Endothelial cell (in vitro differentiated cells): ENCODE measurements at regions not wholly inside any gene's neighbourhood (a gene's known extent, or its start where the extent isn't known, plus 50 kb on each side); places are given as distances from the start of the nearest gene placed in this dataset.
"Not testable (repeated sequence)": the region's sequence is repeated elsewhere in the genome, so short reads cannot be mapped to it uniquely, and the experiment has no call there.

ENCODE experiments used
- DNase-seq: peaks from one replicate; pipeline ENCODE4 v3.0.0; 2021; ENCODE audit warnings: low spot score
- H3K27ac Mint-ChIP-seq: one replicate; pipeline ENCODE4 v1.8.0; 2021; ENCODE audit warnings: mixed read lengths, inconsistent platforms; ENCODE audit not compliant: unreplicated experiment
- H3K27me3 Mint-ChIP-seq: one replicate; pipeline ENCODE4 v1.8.0; 2021; ENCODE audit warnings: mild to moderate bottlenecking, moderate library complexity, mixed read lengths, inconsistent platforms; ENCODE audit not compliant: unreplicated experiment
- H3K36me3 Mint-ChIP-seq: one replicate; pipeline ENCODE4 v1.8.0; 2021; ENCODE audit warnings: mild to moderate bottlenecking, low read depth, mixed read lengths, inconsistent platforms; ENCODE audit not compliant: unreplicated experiment
- H3K4me1 Mint-ChIP-seq: one replicate; pipeline ENCODE4 v1.8.0; 2021; ENCODE audit warnings: mild to moderate bottlenecking, mixed read lengths, inconsistent platforms; ENCODE audit not compliant: unreplicated experiment
- H3K4me3 Mint-ChIP-seq: one replicate; pipeline ENCODE4 v1.8.0; 2021; ENCODE audit warnings: mild to moderate bottlenecking, mixed read lengths, inconsistent platforms; ENCODE audit not compliant: unreplicated experiment
- H3K9me3 Mint-ChIP-seq: one replicate; pipeline ENCODE4 v1.8.0; 2021; ENCODE audit warnings: mixed read lengths, inconsistent platforms; ENCODE audit not compliant: unreplicated experiment
- TF ChIP-seq, protein P1 (sequence below): fragments of 200-600 bp; sonication (generic); IDR thresholded peaks from one replicate; pipeline ENCODE4 v1.5.0; 2021; ENCODE audit warnings: antibody characterized with exemption; ENCODE audit not compliant: unreplicated experiment

DNA sequence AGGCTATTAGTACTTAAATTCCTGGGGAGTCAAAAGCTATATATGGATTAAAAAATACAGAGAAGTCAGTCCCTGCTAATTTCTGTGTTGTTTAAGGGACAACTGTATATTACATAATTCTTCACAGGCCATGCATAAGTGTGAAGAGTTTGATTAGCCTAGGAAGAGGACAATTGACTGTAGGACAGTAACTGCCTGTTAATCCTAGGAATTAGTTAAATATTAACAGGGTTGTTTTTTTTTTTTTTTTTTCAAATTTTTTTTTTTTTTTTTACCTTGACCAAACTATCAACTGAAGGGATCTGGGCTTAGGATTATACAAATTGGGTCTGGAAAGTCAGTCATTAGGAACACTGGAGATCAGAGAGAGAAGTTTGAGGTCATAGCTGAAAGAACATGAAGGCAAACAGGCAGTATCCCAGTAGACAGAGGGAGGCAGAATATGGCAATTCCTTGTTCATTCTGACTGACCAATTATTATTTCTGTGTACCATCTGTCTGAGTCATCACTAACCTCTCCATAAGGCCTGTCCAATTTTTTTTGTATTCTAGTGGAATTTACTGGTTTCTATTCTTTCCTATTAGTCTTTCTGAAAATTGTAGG is 1139.2 kb downstream of the SORCS1 start:
- TF ChIP-seq, protein P1, sequence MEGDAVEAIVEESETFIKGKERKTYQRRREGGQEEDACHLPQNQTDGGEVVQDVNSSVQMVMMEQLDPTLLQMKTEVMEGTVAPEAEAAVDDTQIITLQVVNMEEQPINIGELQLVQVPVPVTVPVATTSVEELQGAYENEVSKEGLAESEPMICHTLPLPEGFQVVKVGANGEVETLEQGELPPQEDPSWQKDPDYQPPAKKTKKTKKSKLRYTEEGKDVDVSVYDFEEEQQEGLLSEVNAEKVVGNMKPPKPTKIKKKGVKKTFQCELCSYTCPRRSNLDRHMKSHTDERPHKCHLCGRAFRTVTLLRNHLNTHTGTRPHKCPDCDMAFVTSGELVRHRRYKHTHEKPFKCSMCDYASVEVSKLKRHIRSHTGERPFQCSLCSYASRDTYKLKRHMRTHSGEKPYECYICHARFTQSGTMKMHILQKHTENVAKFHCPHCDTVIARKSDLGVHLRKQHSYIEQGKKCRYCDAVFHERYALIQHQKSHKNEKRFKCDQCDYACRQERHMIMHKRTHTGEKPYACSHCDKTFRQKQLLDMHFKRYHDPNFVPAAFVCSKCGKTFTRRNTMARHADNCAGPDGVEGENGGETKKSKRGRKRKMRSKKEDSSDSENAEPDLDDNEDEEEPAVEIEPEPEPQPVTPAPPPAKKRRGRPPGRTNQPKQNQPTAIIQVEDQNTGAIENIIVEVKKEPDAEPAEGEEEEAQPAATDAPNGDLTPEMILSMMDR = no peak
- H3K27me3 Mint-ChIP-seq = no peaks in the 10 kb centered on the region
- H3K4me1 Mint-ChIP-seq = no peaks in the 10 kb centered on the region
- H3K9me3 Mint-ChIP-seq = no peaks in the 10 kb centered on the region
- no peak overlapping the region for H3K4me3 Mint-ChIP-seq
- H3K36me3 Mint-ChIP-seq = no peaks in the 10 kb centered on the region
- H3K27ac Mint-ChIP-seq = no peak overlapping the region
- DNase-seq = no peak

DNA sequence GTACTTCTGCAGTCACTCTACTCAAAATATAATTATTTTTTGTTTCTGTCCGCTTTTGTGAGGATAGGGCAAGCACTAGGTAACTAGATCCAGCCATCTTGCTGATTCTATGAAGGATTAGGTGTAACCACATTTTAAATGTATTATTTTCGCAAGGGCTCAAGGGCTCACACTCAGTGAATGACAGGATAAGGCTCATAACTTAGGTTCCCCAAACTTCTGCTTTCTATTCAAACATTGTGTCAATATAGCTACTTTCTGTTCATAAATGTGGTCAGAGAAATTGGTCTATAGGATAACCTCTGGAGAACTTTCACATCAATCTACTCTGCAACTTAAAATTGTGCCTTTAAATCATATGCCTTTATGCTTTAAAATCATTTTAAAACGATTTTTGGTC is 1141.2 kb downstream of the SORCS1 start:
- TF ChIP-seq, protein P1 = no peak
- H3K4me3 Mint-ChIP-seq = no peak overlapping the region
- no peaks in the 10 kb centered on the region for H3K27me3 Mint-ChIP-seq
- no peaks in the 10 kb centered on the region for H3K4me1 Mint-ChIP-seq
- no peaks in the 10 kb centered on the region for H3K36me3 Mint-ChIP-seq
- no peak overlapping the region for H3K27ac Mint-ChIP-seq
- DNase-seq = no peak
- H3K9me3 Mint-ChIP-seq = no peaks in the 10 kb centered on the region

DNA sequence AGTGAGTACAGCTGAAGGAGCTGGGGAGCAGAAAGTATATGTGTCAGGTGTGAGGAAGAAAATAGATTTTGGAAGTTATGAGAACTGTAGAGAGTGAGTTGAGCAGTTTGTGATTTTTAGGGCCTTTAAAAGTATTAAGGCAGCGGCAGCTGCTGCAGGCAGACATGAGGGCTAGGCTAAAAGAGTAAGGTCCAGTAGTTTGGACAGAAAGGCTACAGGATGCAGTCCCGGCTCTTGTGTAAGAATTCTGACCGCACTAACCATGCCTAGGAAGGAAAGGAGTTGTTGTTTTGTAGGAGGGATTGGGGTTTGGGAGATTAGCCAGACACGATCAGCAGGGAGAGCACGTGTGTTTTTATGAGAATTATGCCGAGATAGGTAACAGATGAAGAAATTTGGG is 1144.9 kb downstream of the SORCS1 start:
- not testable (repeated sequence) for H3K4me1 Mint-ChIP-seq, H3K36me3 Mint-ChIP-seq, H3K9me3 Mint-ChIP-seq

DNA sequence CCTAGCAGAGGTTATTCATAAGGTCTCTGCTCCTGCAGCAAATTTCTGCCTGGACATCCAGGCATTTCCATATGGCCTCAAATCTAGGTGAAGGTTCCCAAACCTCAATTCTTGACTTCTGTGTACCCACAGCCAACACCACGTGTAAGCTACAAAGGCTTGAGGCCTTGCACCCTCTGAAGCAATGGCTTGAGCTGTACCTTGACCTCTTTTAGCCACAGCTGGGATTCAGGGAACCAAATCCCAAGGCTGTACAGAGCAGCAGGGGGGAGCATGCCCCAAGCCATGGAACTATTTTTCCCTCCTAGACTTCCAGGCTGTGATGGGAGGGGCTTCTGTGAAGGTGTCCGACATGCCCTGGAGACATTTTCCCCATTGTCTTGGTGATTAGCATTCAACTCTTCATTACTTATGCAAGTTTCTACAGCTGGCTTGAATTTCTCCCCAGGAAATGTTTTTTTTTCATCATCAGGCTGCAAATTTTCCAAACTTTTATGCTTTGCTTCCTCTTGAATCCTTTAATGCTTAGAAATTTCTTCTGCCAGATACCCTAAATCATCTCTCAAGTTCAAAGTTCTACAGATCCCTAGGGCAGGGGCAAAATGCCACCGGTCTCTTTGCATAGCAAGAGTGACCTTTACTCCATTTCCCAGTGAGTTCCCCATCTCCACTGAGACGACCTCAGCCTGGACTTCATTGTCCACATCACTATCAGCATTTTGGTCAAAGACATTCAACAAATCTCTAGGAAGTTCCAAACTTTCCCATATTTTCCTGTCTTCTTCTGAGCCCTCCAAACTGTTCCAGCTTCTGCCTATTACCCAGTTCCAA is 1148.9 kb downstream of the SORCS1 start:
- not testable (repeated sequence) for DNase-seq, H3K36me3 Mint-ChIP-seq, H3K27ac Mint-ChIP-seq, H3K27me3 Mint-ChIP-seq, H3K9me3 Mint-ChIP-seq, H3K4me3 Mint-ChIP-seq, H3K4me1 Mint-ChIP-seq

More for the DNA sequence above, 1144.9 kb downstream of the SORCS1 start:
- not testable (repeated sequence) for H3K27me3 Mint-ChIP-seq, H3K4me3 Mint-ChIP-seq, DNase-seq, H3K27ac Mint-ChIP-seq

DNA sequence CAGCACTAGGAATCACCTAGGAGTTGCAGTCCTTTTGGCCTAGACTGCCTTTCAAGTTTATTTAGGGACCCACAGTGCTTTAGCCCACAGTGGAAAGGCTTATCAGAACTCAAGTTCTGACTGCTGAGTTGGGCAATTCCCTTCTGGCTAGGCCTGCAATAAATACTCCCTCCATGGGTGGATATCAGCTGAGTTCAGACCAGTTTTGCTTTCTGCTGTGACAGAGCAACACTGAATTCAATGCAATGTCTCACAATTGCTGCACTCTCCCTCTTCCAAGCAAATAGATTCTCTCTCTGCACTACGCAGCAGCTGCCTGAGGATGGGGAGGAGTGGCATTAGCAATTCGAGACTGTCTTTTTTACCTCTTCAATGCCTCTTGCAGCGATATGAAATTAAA is 1153.3 kb downstream of the SORCS1 start:
- Mint-ChIP-seq H3K9me3 (no peaks in the 10 kb centered on the region), H3K27me3 (no peaks in the 10 kb centered on the region), H3K4me3 (no peak overlapping the region), H3K4me1 (no peaks in the 10 kb centered on the region), H3K36me3 (no peaks in the 10 kb centered on the region), H3K27ac (no peak overlapping the region)
- DNase-seq = no peak
- TF ChIP-seq, protein P1 = no peak

DNA sequence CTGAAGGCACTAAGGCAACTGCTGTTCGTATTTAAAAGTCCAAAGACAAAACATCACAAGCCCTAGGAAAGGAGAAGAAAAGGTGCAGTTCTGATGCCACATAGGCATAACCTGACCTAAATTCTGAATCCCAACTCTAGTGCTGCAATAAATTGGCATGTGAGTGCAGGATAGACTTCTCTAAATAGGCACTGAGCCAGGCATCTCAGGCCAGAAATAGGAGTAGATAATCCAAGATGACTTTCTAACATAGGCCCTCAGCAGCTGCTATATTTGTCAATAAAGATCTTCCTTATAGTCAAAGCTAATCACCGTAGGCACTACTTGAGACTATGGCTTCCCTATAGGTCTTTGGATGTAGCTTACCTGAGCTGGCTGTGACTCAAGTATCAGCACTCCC is 1163.8 kb downstream of the SORCS1 start:
- TF ChIP-seq, protein P1 = no peak
- H3K4me1 Mint-ChIP-seq = no peaks in the 10 kb centered on the region
- H3K27me3 Mint-ChIP-seq = no peaks in the 10 kb centered on the region
- no peaks in the 10 kb centered on the region for H3K36me3 Mint-ChIP-seq
- H3K27ac Mint-ChIP-seq = no peak overlapping the region
- no peak for DNase-seq
- no peak overlapping the region for H3K4me3 Mint-ChIP-seq
- no peaks in the 10 kb centered on the region for H3K9me3 Mint-ChIP-seq
